ENCODE measurements at regions not wholly inside any gene's neighbourhood (a gene's known extent, or its start where the extent isn't known, plus 50 kb on each side); places are given as distances from the start of the nearest gene placed in this dataset.

GRCh38 chr1:67608661-67609576 is 76.1 kb upstream of the GADD45A start:
- Histone ChIP-seq H3K4me1 (replicated peaks; ENCODE audit: insufficient read depth) (peaks cover 12% of the 10 kb centered on the region), H3K27me3 (ENCODE audit: insufficient read depth, low read depth) (no peaks in the 10 kb centered on the region), H3K9me2 (ENCODE audit: insufficient read depth) (no peaks in the 10 kb centered on the region), H3K4me3 (no peak overlapping the region), H2AFZ (no peak overlapping the region), H3K36me3 (ENCODE audit: low read depth) (no peaks in the 10 kb centered on the region), H3K27ac (no peak overlapping the region), H3K9me3 (ENCODE audit: insufficient read depth, low read depth) (no peaks in the 10 kb centered on the region), H4K20me1 (ENCODE audit: insufficient read depth) (no peaks in the 10 kb centered on the region), H3F3A (ENCODE audit: insufficient read depth, low read depth) (peaks cover 1% of the 10 kb centered on the region; the same call in 1 of the 2 replicates), H3K4me2 (no peak overlapping the region), H3K79me2 (ENCODE audit: low read depth) (no peaks in the 10 kb centered on the region)
- POLR2A ChIA-PET (ENCODE audit: unreplicated experiment): no interaction called here
- intact Hi-C loops (cut with micrococcal nuclease; ENCODE audit: unreplicated experiment): no loop called here
- TF ChIP-seq EZH2 (IDR thresholded peaks at IDR 0.05; ENCODE audit: low read depth): no peak
- TF ChIP-seq, protein P1, sequence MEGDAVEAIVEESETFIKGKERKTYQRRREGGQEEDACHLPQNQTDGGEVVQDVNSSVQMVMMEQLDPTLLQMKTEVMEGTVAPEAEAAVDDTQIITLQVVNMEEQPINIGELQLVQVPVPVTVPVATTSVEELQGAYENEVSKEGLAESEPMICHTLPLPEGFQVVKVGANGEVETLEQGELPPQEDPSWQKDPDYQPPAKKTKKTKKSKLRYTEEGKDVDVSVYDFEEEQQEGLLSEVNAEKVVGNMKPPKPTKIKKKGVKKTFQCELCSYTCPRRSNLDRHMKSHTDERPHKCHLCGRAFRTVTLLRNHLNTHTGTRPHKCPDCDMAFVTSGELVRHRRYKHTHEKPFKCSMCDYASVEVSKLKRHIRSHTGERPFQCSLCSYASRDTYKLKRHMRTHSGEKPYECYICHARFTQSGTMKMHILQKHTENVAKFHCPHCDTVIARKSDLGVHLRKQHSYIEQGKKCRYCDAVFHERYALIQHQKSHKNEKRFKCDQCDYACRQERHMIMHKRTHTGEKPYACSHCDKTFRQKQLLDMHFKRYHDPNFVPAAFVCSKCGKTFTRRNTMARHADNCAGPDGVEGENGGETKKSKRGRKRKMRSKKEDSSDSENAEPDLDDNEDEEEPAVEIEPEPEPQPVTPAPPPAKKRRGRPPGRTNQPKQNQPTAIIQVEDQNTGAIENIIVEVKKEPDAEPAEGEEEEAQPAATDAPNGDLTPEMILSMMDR (conservative IDR thresholded peaks at IDR 0.05): no peak
- CTCF ChIA-PET: no interaction called here
- no peak for DNase-seq
- no TSS peak for BruUV-seq (replicated peaks)

GRCh38 chr1:67609577-67610341 is 75.2 kb upstream of the GADD45A start:
- Histone ChIP-seq H3K36me3 (ENCODE audit: low read depth) (no peaks in the 10 kb centered on the region), H3K4me1 (replicated peaks; ENCODE audit: insufficient read depth) (peaks cover 20% of the 10 kb centered on the region), H3K9me3 (ENCODE audit: insufficient read depth, low read depth) (no peaks in the 10 kb centered on the region), H3K9me2 (ENCODE audit: insufficient read depth) (no peaks in the 10 kb centered on the region), H4K20me1 (ENCODE audit: insufficient read depth) (no peaks in the 10 kb centered on the region), H3K4me3 (no peak overlapping the region), H3K27me3 (ENCODE audit: insufficient read depth, low read depth) (no peaks in the 10 kb centered on the region), H3K4me2 (0 out of 2 replicates have a peak overlapping the region, but pooled peaks have one; percentile 1), H3K27ac (peak overlapping the region; percentile 42; the same call in 1 of the 2 replicates), H3F3A (ENCODE audit: insufficient read depth, low read depth) (peaks cover 8% of the 10 kb centered on the region), H3K79me2 (ENCODE audit: low read depth) (no peaks in the 10 kb centered on the region), H2AFZ (no peak overlapping the region)
- ChIA-PET POLR2A (ENCODE audit: unreplicated experiment) (interaction anchor here (0.7 kb wide), 1 partner anchor 66 kb away, joined by 6 read pairs; no protein-coding TSS in a partner anchor), CTCF (no interaction called here)
- DNase-seq: no peak
- BruUV-seq (replicated peaks): no TSS peak
- intact Hi-C loops (cut with micrococcal nuclease; ENCODE audit: unreplicated experiment): no loop called here
- TF ChIP-seq, protein P1 (conservative IDR thresholded peaks at IDR 0.05): no peak
- no peak for TF ChIP-seq EZH2 (IDR thresholded peaks at IDR 0.05; ENCODE audit: low read depth)

- H3K4me3 ChIP-seq: no peak overlapping the region
- no peak for TF ChIP-seq EZH2 (IDR thresholded peaks at IDR 0.05; ENCODE audit: low read depth)
- TF ChIP-seq, protein P1 (conservative IDR thresholded peaks at IDR 0.05): no peak
- H3K9me2 ChIP-seq (ENCODE audit: insufficient read depth): no peaks in the 10 kb centered on the region
- ChIA-PET CTCF (no interaction called here), POLR2A (ENCODE audit: unreplicated experiment) (no interaction called here)
- H3K79me2 ChIP-seq (ENCODE audit: low read depth): no peaks in the 10 kb centered on the region
- H3K36me3 ChIP-seq (ENCODE audit: low read depth): no peaks in the 10 kb centered on the region
- H3K4me2 ChIP-seq: 0 out of 2 replicates have a peak overlapping the region, but pooled peaks have one; percentile 1
- no peaks in the 10 kb centered on the region for H4K20me1 ChIP-seq (ENCODE audit: insufficient read depth)
- no peaks in the 10 kb centered on the region for H3K9me3 ChIP-seq (ENCODE audit: insufficient read depth, low read depth)
- H3F3A ChIP-seq (ENCODE audit: insufficient read depth, low read depth): peaks cover 15% of the 10 kb centered on the region
- DNase-seq: peak; percentile 7 to 76
- peaks cover 25% of the 10 kb centered on the region for H3K4me1 ChIP-seq (replicated peaks; ENCODE audit: insufficient read depth)
- H3K27me3 ChIP-seq (ENCODE audit: insufficient read depth, low read depth): no peaks in the 10 kb centered on the region
- H3K27ac ChIP-seq: peak overlapping the region; percentile 42
- no peak overlapping the region for H2AFZ ChIP-seq
- intact Hi-C loops (cut with micrococcal nuclease; ENCODE audit: unreplicated experiment): no loop called here
- no TSS peak for BruUV-seq (replicated peaks)
These were observed 74.6 kb upstream of the GADD45A start for GRCh38 chr1:67610450-67610849.

Measured in PC-9 (cell line).